ENCODE measurements at regions not wholly inside any gene's neighbourhood (a gene's known extent, or its start where the extent isn't known, plus 50 kb on each side); places are given as distances from the start of the nearest gene placed in this dataset.
"Not testable (repeated sequence)": the region's sequence is repeated elsewhere in the genome, so short reads cannot be mapped to it uniquely, and the experiment has no call there.

DNA sequence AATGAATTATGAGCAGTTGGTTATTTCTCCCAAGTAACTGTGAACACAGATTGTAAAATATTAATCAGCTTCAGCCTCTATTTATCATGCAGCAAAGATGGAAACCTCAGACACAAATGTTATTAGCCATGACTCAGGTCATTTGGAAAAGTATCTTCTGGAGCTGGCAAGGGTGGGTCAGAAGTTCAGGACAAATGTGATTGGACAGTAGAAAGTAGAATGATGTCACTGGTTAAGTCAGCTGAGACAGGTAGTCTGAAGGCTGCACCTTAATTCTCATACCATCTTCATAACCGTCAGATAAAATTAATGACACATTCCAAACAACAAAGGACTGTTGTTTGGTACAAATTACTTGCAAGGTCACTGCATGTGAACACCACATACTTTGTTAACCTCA lies 140.2 kb downstream of the EMB start:
- Histone ChIP-seq H3K36me3 (no peaks in the 10 kb centered on the region), H3K27ac (no peak overlapping the region), H3K9me3 (no peaks in the 10 kb centered on the region), H3K4me1 (no peaks in the 10 kb centered on the region), H3K4me3 (no peak overlapping the region), H3K27me3 (no peaks in the 10 kb centered on the region)
- DNase-seq (no peak), ATAC-seq (no peak)
- in situ Hi-C loops (cut with MboI; ENCODE audit: low sequenced_read_pairs in 4 of 4) = no loop called here
- no peak for TF ChIP-seq POLR2A (IDR thresholded peaks at IDR 0.05)
- TF ChIP-seq, protein P1, sequence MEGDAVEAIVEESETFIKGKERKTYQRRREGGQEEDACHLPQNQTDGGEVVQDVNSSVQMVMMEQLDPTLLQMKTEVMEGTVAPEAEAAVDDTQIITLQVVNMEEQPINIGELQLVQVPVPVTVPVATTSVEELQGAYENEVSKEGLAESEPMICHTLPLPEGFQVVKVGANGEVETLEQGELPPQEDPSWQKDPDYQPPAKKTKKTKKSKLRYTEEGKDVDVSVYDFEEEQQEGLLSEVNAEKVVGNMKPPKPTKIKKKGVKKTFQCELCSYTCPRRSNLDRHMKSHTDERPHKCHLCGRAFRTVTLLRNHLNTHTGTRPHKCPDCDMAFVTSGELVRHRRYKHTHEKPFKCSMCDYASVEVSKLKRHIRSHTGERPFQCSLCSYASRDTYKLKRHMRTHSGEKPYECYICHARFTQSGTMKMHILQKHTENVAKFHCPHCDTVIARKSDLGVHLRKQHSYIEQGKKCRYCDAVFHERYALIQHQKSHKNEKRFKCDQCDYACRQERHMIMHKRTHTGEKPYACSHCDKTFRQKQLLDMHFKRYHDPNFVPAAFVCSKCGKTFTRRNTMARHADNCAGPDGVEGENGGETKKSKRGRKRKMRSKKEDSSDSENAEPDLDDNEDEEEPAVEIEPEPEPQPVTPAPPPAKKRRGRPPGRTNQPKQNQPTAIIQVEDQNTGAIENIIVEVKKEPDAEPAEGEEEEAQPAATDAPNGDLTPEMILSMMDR (IDR thresholded peaks at IDR 0.05 in 4 of 5, conservative IDR thresholded peaks at IDR 0.05 in 1 of 5) = no peak
- intact Hi-C loops (cut with DNase I; ENCODE audit: low total_unique reads) = no loop called here

DNA sequence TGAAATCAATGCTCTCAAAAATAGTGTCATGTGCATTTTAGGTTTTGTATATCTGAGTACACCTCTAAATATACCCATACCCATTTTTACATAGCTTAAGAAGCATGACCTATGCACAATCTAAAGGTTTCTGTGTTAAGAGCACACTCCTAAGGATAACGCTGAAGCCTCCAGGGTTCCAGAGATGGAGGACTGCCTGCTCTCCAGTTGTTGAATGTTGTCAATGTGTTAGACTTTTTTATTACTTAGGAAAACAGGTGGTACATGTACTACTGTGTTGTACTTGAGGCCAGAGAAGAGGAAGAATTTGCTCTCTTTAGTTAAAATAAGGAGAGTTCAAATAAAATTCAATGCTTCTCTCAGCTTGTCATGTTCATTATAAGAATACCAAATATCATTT lies 141.2 kb downstream of the EMB start:
- in situ Hi-C loops (cut with MboI; ENCODE audit: low sequenced_read_pairs in 4 of 4) = no loop called here
- H3K9me3 ChIP-seq = no peaks in the 10 kb centered on the region
- H3K4me1 ChIP-seq = no peaks in the 10 kb centered on the region
- H3K27me3 ChIP-seq = no peaks in the 10 kb centered on the region
- intact Hi-C loops (cut with DNase I; ENCODE audit: low total_unique reads) = no loop called here
- no peak overlapping the region for H3K4me3 ChIP-seq
- ATAC-seq = no peak
- H3K36me3 ChIP-seq = no peaks in the 10 kb centered on the region
- DNase-seq = no peak
- TF ChIP-seq, protein P1 (IDR thresholded peaks at IDR 0.05 in 4 of 5, conservative IDR thresholded peaks at IDR 0.05 in 1 of 5) = no peak
- TF ChIP-seq POLR2A (IDR thresholded peaks at IDR 0.05) = no peak
- H3K27ac ChIP-seq = no peak overlapping the region

GRCh38 chr5:50292735-50293394 lies 148.2 kb downstream of the EMB start:
- intact Hi-C loops (cut with DNase I; ENCODE audit: low total_unique reads) (no loop called here), in situ Hi-C loops (cut with MboI; ENCODE audit: low sequenced_read_pairs in 4 of 4) (no loop called here)
- no peaks in the 10 kb centered on the region for H3K36me3 ChIP-seq

GRCh38 chr5:50280461-50280860 lies 160.6 kb downstream of the EMB start:
- H3K27me3 ChIP-seq; H3K9me3 ChIP-seq; DNase-seq; ATAC-seq; H3K27ac ChIP-seq; intact Hi-C loops (cut with DNase I; ENCODE audit: low total_unique reads); in situ Hi-C loops (cut with MboI; ENCODE audit: low sequenced_read_pairs in 4 of 4); H3K4me1 ChIP-seq; H3K36me3 ChIP-seq; H3K4me3 ChIP-seq: not testable (repeated sequence)

More at GRCh38 chr5:50292735-50293394, 148.2 kb downstream of the EMB start:
- TF ChIP-seq, protein P1 (IDR thresholded peaks at IDR 0.05 in 4 of 5, conservative IDR thresholded peaks at IDR 0.05 in 1 of 5) = no peak
- TF ChIP-seq POLR2A (IDR thresholded peaks at IDR 0.05) = no peak
- ATAC-seq (no peak), DNase-seq (no peak)
- Histone ChIP-seq H3K27me3 (no peaks in the 10 kb centered on the region), H3K27ac (no peak overlapping the region), H3K4me3 (no peak overlapping the region), H3K4me1 (no peaks in the 10 kb centered on the region), H3K9me3 (no peaks in the 10 kb centered on the region)

Measured in gastrocnemius medialis (tissue), 4 donors.